DOHH2 (cell line): ENCODE measurements at regions not wholly inside any gene's neighbourhood (a gene's known extent, or its start where the extent isn't known, plus 50 kb on each side); places are given as distances from the start of the nearest gene placed in this dataset.

Experiments
- H3F3A ChIP-seq: fragments of 200-600 bp; sonication (generic), shearing (Covaris generic); 2 replicates; pipeline ENCODE4 v1.6.0; 2016; ENCODE audit warnings: antibody characterized with exemption, mild to moderate bottlenecking; ENCODE audit not compliant: control insufficient read depth, insufficient read depth
- H3K27ac ChIP-seq: fragments of 200-600 bp; sonication (generic); 2 replicates; pipeline ENCODE4 v1.5.1; 2014; ENCODE audit warnings: low read depth, mild to moderate bottlenecking, low read length, moderate library complexity
- H3K27me3 ChIP-seq: fragments of 200-600 bp; sonication (generic); 2 replicates; pipeline ENCODE4 v1.6.1; 2014; ENCODE audit warnings: mild to moderate bottlenecking, low read length, mixed read lengths; ENCODE audit not compliant: control insufficient read depth
- H3K36me3 ChIP-seq: fragments of 200-600 bp; sonication (generic); 2 replicates; pipeline ENCODE4 v1.6.1; 2014; ENCODE audit warnings: mild to moderate bottlenecking, low read length, moderate library complexity, mixed read lengths; ENCODE audit not compliant: control insufficient read depth
- H3K4me1 ChIP-seq: fragments of 200-600 bp; sonication (generic); 2 replicates; pipeline ENCODE4 v1.6.1; 2014; ENCODE audit warnings: mild to moderate bottlenecking, low read length, mixed read lengths; ENCODE audit not compliant: control insufficient read depth
- H3K4me2 ChIP-seq: fragments of 200-600 bp; sonication (generic); 2 replicates; pipeline ENCODE4 v1.6.0; 2014; ENCODE audit warnings: mild to moderate bottlenecking, low read length, moderate library complexity
- H3K4me3 ChIP-seq: fragments of 200-600 bp; sonication (generic); 2 replicates; pipeline ENCODE4 v1.5.1; 2014; ENCODE audit warnings: mild to moderate bottlenecking, low read length, mixed read lengths
- H3K79me2 ChIP-seq: fragments of 200-600 bp; sonication (generic); 2 replicates; pipeline ENCODE4 v1.6.1; 2014; ENCODE audit warnings: mild to moderate bottlenecking, low read length, mixed read lengths; ENCODE audit not compliant: control insufficient read depth
- H3K9me2 ChIP-seq: fragments of 200-600 bp; sonication (generic); replicated peaks from 2 replicates; pipeline ENCODE4 v1.6.1; 2014; ENCODE audit warnings: mild to moderate bottlenecking, low read length, mixed read lengths; ENCODE audit not compliant: control insufficient read depth
- H3K9me3 ChIP-seq: fragments of 200-600 bp; sonication (generic); 2 replicates; pipeline ENCODE4 v1.6.1; 2014; ENCODE audit warnings: antibody characterized with exemption, low read length, mixed read lengths; ENCODE audit not compliant: control insufficient read depth, insufficient read depth
- H4K20me1 ChIP-seq: fragments of 200-600 bp; sonication (generic); 2 replicates; pipeline ENCODE4 v1.6.0; 2014; ENCODE audit warnings: low read depth, mild to moderate bottlenecking, antibody characterized with exemption, low read length, moderate library complexity; ENCODE audit not compliant: control insufficient read depth, insufficient read depth
- EZH2phosphoT487 ChIP-seq: fragments of 200-600 bp; sonication (generic); IDR thresholded peaks from 2 replicates; pipeline ENCODE4 v1.6.1; 2017; ENCODE audit warnings: borderline replicate concordance, mild to moderate bottlenecking, antibody characterized with exemption, low read length, moderate library complexity, mixed read lengths
- TF ChIP-seq, protein P1 (sequence below): fragments of 200-600 bp; sonication (generic); IDR thresholded peaks from one replicate; pipeline ENCODE4 v1.5.1; 2014; ENCODE audit warnings: antibody characterized with exemption, mild to moderate bottlenecking, low read depth, low read length; ENCODE audit not compliant: poor library complexity, severe bottlenecking

DNA sequence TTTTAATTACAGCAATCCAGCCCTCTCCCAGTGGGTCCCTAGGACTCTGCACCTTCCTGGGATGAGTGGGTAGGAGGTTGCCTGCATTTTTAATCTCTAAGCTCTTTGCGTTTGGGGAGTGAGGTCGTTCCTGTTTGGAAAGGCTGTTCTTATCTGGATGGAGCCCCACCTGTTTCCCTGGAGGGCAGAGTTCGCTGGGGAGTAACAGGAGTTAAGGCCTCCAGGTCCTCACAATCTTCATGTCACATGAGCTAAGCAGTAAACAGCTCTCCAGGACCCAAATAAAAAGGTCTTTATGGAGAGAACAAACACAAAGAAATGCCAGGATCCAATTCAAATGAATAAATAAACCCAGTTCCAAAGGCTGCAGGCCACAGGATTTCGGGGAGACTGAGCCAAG, 56.0 kb upstream of the RFLNA start:
- Histone ChIP-seq H3K4me2 (no peak overlapping the region), H3F3A (no peaks in the 10 kb centered on the region)
- TF ChIP-seq EZH2phosphoT487: no peak
- TF ChIP-seq, protein P1, sequence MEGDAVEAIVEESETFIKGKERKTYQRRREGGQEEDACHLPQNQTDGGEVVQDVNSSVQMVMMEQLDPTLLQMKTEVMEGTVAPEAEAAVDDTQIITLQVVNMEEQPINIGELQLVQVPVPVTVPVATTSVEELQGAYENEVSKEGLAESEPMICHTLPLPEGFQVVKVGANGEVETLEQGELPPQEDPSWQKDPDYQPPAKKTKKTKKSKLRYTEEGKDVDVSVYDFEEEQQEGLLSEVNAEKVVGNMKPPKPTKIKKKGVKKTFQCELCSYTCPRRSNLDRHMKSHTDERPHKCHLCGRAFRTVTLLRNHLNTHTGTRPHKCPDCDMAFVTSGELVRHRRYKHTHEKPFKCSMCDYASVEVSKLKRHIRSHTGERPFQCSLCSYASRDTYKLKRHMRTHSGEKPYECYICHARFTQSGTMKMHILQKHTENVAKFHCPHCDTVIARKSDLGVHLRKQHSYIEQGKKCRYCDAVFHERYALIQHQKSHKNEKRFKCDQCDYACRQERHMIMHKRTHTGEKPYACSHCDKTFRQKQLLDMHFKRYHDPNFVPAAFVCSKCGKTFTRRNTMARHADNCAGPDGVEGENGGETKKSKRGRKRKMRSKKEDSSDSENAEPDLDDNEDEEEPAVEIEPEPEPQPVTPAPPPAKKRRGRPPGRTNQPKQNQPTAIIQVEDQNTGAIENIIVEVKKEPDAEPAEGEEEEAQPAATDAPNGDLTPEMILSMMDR: no peak

DNA sequence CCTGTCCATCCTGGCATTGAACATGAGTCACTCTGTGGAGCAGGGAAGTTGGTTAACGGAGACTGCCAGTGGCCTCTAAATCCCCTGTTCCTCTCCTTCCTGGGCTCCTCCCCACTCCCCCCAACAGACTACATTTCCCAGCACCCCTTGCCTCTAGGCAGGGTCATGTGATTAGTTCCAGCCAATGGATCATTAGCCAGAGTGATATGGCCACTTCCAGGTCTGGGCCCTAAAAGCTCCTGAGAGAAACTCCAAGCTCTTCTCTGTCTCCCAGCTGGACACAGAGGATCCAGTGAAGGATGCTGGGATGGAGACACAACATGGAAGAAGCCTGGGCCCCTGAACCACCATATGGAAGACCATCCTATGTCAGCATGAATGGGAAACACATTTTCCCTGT, 54.4 kb upstream of the RFLNA start:
- H3F3A ChIP-seq: no peaks in the 10 kb centered on the region
- no peaks in the 10 kb centered on the region for H3K79me2 ChIP-seq
- no peaks in the 10 kb centered on the region for H3K9me2 ChIP-seq
- H3K4me3 ChIP-seq: no peak overlapping the region
- no peak overlapping the region for H3K27ac ChIP-seq
- no peaks in the 10 kb centered on the region for H3K36me3 ChIP-seq
- no peaks in the 10 kb centered on the region for H4K20me1 ChIP-seq
- TF ChIP-seq EZH2phosphoT487: no peak
- TF ChIP-seq, protein P1: no peak
- no peak overlapping the region for H3K4me2 ChIP-seq
- H3K9me3 ChIP-seq: no peaks in the 10 kb centered on the region
- no peaks in the 10 kb centered on the region for H3K27me3 ChIP-seq
- no peaks in the 10 kb centered on the region for H3K4me1 ChIP-seq

More for the DNA sequence above, 56.0 kb upstream of the RFLNA start:
- H3K36me3 ChIP-seq: no peaks in the 10 kb centered on the region
- H4K20me1 ChIP-seq: no peaks in the 10 kb centered on the region
- no peak overlapping the region for H3K27ac ChIP-seq
- no peaks in the 10 kb centered on the region for H3K27me3 ChIP-seq
- H3K4me1 ChIP-seq: no peaks in the 10 kb centered on the region
- no peaks in the 10 kb centered on the region for H3K79me2 ChIP-seq
- H3K4me3 ChIP-seq: no peak overlapping the region
- H3K9me2 ChIP-seq: no peaks in the 10 kb centered on the region
- no peaks in the 10 kb centered on the region for H3K9me3 ChIP-seq

DNA sequence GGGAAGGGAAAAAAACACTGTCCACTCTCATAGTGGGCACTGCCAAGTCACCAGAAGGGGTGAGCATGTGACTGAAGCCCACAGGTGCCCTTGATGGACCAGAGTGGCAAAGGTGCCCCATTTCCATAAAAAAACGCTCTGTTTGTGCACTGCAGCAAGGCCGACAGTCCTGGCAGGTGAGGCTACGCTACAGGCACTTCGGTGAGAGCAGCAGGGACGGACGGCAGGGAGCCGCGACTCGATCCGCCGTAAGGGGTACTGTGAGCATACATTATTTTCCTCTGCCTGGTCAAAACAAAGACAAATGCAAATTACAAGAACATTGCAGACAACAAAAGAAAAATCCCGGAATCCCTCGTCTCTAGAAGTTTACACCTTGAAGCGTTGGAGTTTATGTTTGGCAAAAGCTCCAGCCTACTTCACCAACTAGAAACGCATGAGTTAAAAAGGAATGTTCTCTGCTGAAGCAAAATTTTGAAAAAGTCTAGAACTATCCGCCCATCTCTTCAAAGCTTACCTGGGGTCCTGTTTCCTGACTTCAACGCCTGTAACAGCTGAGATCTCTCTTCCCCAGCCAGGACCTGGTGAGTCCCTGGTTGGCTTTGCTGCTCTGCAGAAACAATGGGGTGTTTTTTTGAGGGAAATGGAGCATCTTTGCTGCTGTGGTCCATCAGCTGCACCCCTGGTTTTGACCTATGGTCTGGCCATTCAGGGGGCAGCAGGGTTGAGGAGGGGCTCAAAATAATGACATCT, 52.9 kb upstream of the RFLNA start:
- no peak for TF ChIP-seq EZH2phosphoT487
- TF ChIP-seq, protein P1: no peak
- no peaks in the 10 kb centered on the region for H3K9me3 ChIP-seq
- no peak overlapping the region for H3K27ac ChIP-seq
- no peaks in the 10 kb centered on the region for H4K20me1 ChIP-seq
- no peaks in the 10 kb centered on the region for H3F3A ChIP-seq
- H3K27me3 ChIP-seq: no peaks in the 10 kb centered on the region
- no peaks in the 10 kb centered on the region for H3K79me2 ChIP-seq
- no peak overlapping the region for H3K4me3 ChIP-seq
- no peaks in the 10 kb centered on the region for H3K9me2 ChIP-seq
- H3K36me3 ChIP-seq: no peaks in the 10 kb centered on the region
- peaks cover 3% of the 10 kb centered on the region; the same call in 1 of the 2 replicates for H3K4me1 ChIP-seq
- no peak overlapping the region for H3K4me2 ChIP-seq
